ENCODE measurements at regions not wholly inside any gene's neighbourhood (a gene's known extent, or its start where the extent isn't known, plus 50 kb on each side); places are given as distances from the start of the nearest gene placed in this dataset.

GRCh38 chr5:104355350-104355749 lies 792.8 kb upstream of the NUDT12 start (continued):
- no peak for TF ChIP-seq PRDM10 (tag by site-specific recombination; IDR thresholded peaks at IDR 0.05)
- TF ChIP-seq GLI4 (tag by site-specific recombination; IDR thresholded peaks at IDR 0.05): no peak
- TF ChIP-seq ZFP37 (tag by site-specific recombination; IDR thresholded peaks at IDR 0.05): no peak

GRCh38 chr5:104353371-104353770 lies 790.8 kb upstream of the NUDT12 start:
- CTCF ChIA-PET: interaction anchor here (0.7 kb wide), 1 partner anchor 220 kb away, joined by 3 read pairs; no protein-coding TSS in a partner anchor
- Histone ChIP-seq H3K4me3 (ENCODE audit: low read depth, low read length) (no peak overlapping the region), H3K4me1 (ENCODE audit: control insufficient read depth, insufficient read depth, low read length) (no peaks in the 10 kb centered on the region), H3K27ac (ENCODE audit: extremely low read depth, low read depth, low read length) (no peak overlapping the region), H3K36me3 (ENCODE audit: control insufficient read depth in 2 of 2, insufficient read depth in 1 of 2, low read length in 2 of 2) (no peaks in the 10 kb centered on the region), H3K9me3 (ENCODE audit: control insufficient read depth, insufficient read depth, low read depth, low read length) (no peaks in the 10 kb centered on the region)
- peak; percentile 91 for TF ChIP-seq ATF2 (tag by site-specific recombination; IDR thresholded peaks at IDR 0.05; ENCODE audit: low read depth)
- no peak for TF ChIP-seq ZNF302 (tag by site-specific recombination; IDR thresholded peaks at IDR 0.05; ENCODE audit: low read depth)
- TF ChIP-seq ZNF549 (tag by site-specific recombination; IDR thresholded peaks at IDR 0.05): no peak
- no peak for TF ChIP-seq PATZ1 (tag by site-specific recombination; IDR thresholded peaks at IDR 0.05)
- TF ChIP-seq ZNF629 (tag by site-specific recombination; IDR thresholded peaks at IDR 0.05): peak; percentile 42; the same call in 1 of the 2 replicates
- no peak for TF ChIP-seq ZNF280C (tag by site-specific recombination; IDR thresholded peaks at IDR 0.05)
- no peak for TF ChIP-seq ZNF362 (tag by site-specific recombination; IDR thresholded peaks at IDR 0.05)
- TF ChIP-seq ZNF157 (tag by site-specific recombination; IDR thresholded peaks at IDR 0.05): no peak
- no peak for TF ChIP-seq ZXDB (tag by site-specific recombination; IDR thresholded peaks at IDR 0.05)
- 0 out of 2 replicates have a peak, but pooled peaks have one; percentile 11 for TF ChIP-seq PRDM1 (tag by site-specific recombination; IDR thresholded peaks at IDR 0.05)
- TF ChIP-seq ZBTB26 (tag by site-specific recombination; optimal IDR thresholded peaks at IDR 0.05): no peak
- TF ChIP-seq ZNF791 (tag by site-specific recombination; IDR thresholded peaks at IDR 0.05): no peak
- no peak for TF ChIP-seq ZNF768 (tag by site-specific recombination; IDR thresholded peaks at IDR 0.05)
- no peak for TF ChIP-seq KLF8 (tag by site-specific recombination; IDR thresholded peaks at IDR 0.05)
- POLR2A ChIA-PET: no interaction called here

Data from HEK293 (cell line).